A549 (cell line): ENCODE measurements at regions not wholly inside any gene's neighbourhood (a gene's known extent, or its start where the extent isn't known, plus 50 kb on each side); places are given as distances from the start of the nearest gene placed in this dataset.

Experiments used
- ATAC-seq, 2 experiments: fragments of 200-7000 bp in 1 of 2; fragments of >200 bp in 1 of 2; cut with Nextera tagmentation in 1 of 2; cut with Tn5 transposase in 1 of 2; 3 replicates each; pipeline versions ENCODE4 v1.8.0 to v1.9.1; 2018 to 2020; ENCODE audit warnings: mild to moderate bottlenecking in 1 of 2, moderate library complexity in 1 of 2
- CTCF ChIA-PET: fragments of 300-600 bp; sonication (Branson Sonifier 250); formaldehyde crosslinking; extraction: SDS; loops from one replicate; lab custom pipeline; 2021; ENCODE audit warnings: antibody characterized with exemption, inconsistent platforms; lab: Yijun Ruan, JAX
- POLR2A ChIA-PET: fragments of 350-600 bp; formaldehyde crosslinking; extraction: SDS; loops from one replicate; lab custom pipeline; 2021; ENCODE audit warnings: antibody characterized with exemption, inconsistent platforms; lab: Yijun Ruan, JAX
- DNase-seq, 2 experiments: peaks; one replicate each; pipeline versions ENCODE4 v3.0.0 to v3.0.0-alpha.2; 2011 to 2016; ENCODE audit warnings: low read depth in 1 of 2, low spot score in 1 of 2
- FAIRE-seq: peaks from 2 replicates; lab custom pipeline; 2011; peaks lifted over from hg19 to GRCh38; lab: Jason Lieb, UNC
- H3K27ac ChIP-seq, 2 experiments: fragments of >200 bp; sonication (Bioruptor Twin); formaldehyde crosslinking; 3 replicates each; pipeline ENCODE4 v1.5.1; 2016 to 2017
- H3K4me1 ChIP-seq: fragments of >200 bp; sonication (Bioruptor Twin); formaldehyde crosslinking; 3 replicates; pipeline ENCODE4 v1.6.1; 2016
- H3K4me2 ChIP-seq: fragments of >200 bp; sonication (Bioruptor Twin); formaldehyde crosslinking; 3 replicates; pipeline ENCODE4 v1.6.1; 2016
- H3K4me3 ChIP-seq: fragments of >200 bp; sonication (Bioruptor Twin); formaldehyde crosslinking; 3 replicates; pipeline ENCODE4 v1.5.1; 2016
- H3K9me3 ChIP-seq: fragments of >200 bp; sonication (Bioruptor Twin); formaldehyde crosslinking; 3 replicates; pipeline ENCODE4 v1.6.1; 2016
- BHLHE40 ChIP-seq: IDR thresholded peaks from 2 replicates; pipeline ENCODE4 v1.6.1; 2012; ENCODE audit warnings: low read depth, low read length, inconsistent platforms
- CBX2 ChIP-seq: fragments of 200-600 bp; sonication (generic); IDR thresholded peaks from 2 replicates; pipeline ENCODE4 v1.6.1; 2016; ENCODE audit warnings: low read depth, mild to moderate bottlenecking, borderline replicate concordance
- CBX8 ChIP-seq: fragments of 200-600 bp; sonication (generic); IDR thresholded peaks from 2 replicates; pipeline ENCODE4 v1.6.1; 2016
- CHD2 ChIP-seq: fragments of 150-350 bp; IDR thresholded peaks from 2 replicates; pipeline ENCODE4 v1.6.1; 2014; ENCODE audit warnings: low read length; ENCODE audit not compliant: partially characterized antibody
- CHD4 ChIP-seq: fragments of 200-600 bp; sonication (generic); IDR thresholded peaks from 2 replicates; pipeline ENCODE4 v1.6.1; 2016; ENCODE audit warnings: antibody characterized with exemption, mild to moderate bottlenecking, borderline replicate concordance
- CTCF ChIP-seq: fragments of >200 bp; sonication (Bioruptor Twin); formaldehyde crosslinking; IDR thresholded peaks from 3 replicates; pipeline ENCODE4 v1.5.1; 2016
- ESRRA ChIP-seq: fragments of 150-350 bp; IDR thresholded peaks from 2 replicates; pipeline ENCODE4 v1.6.1; 2014; ENCODE audit warnings: mild to moderate bottlenecking, low read length, borderline replicate concordance
- FOSB ChIP-seq: fragments of 250-450 bp; sonication (Bioruptor Pico); IDR thresholded peaks from 2 replicates; pipeline ENCODE4 v1.5.0; 2020; ENCODE audit warnings: mild to moderate bottlenecking, moderate library complexity
- FOSL2 ChIP-seq, 2 experiments: fragments of 450-650 bp in 1 of 2; fragments of >200 bp in 1 of 2; sonication (Bioruptor Twin) in 1 of 2; formaldehyde crosslinking; IDR thresholded peaks; 2 replicates each; pipeline versions ENCODE4 v1.5.0 to v1.6.1; 2016 to 2020; ENCODE audit warnings: mild to moderate bottlenecking in 1 of 2, moderate library complexity in 1 of 2
- FOXS1 ChIP-seq: fragments of 250-450 bp; sonication (Bioruptor Pico); IDR thresholded peaks from 2 replicates; pipeline ENCODE4 v1.5.0; 2020; ENCODE audit warnings: mild to moderate bottlenecking, moderate library complexity
- HOXB13 ChIP-seq: fragments of 250-450 bp; sonication (Bioruptor Pico); IDR thresholded peaks from 2 replicates; pipeline ENCODE4 v1.5.0; 2020; ENCODE audit warnings: low read depth, mild to moderate bottlenecking, moderate library complexity
- MAX ChIP-seq: IDR thresholded peaks from 2 replicates; pipeline ENCODE4 v1.6.1; 2012
- PBX3 ChIP-seq: IDR thresholded peaks from 2 replicates; pipeline ENCODE4 v1.6.1; 2012
- RAD21 ChIP-seq, 2 experiments: fragments of >200 bp in 1 of 2; sonication (Bioruptor Twin) in 1 of 2; formaldehyde crosslinking in 1 of 2; IDR thresholded peaks in 1 of 2; conservative IDR thresholded peaks in 1 of 2; 2 replicates in 1 of 2; 3 replicates in 1 of 2; pipeline ENCODE4 v1.6.1; 2012 to 2018; ENCODE audit warnings: inconsistent platforms in 1 of 2
- RARB ChIP-seq: fragments of 250-450 bp; sonication (Bioruptor Pico); IDR thresholded peaks from 2 replicates; pipeline ENCODE4 v1.8.0; 2021; ENCODE audit warnings: mild to moderate bottlenecking, moderate library complexity
- RCOR1 ChIP-seq: fragments of 150-350 bp; IDR thresholded peaks from 2 replicates; pipeline ENCODE4 v1.6.1; 2014; ENCODE audit warnings: antibody characterized with exemption, low read length, low read depth
- ZFP36 ChIP-seq: fragments of 450-650 bp; IDR thresholded peaks from 2 replicates; pipeline ENCODE4 v1.6.1; 2014; ENCODE audit warnings: borderline replicate concordance; ENCODE audit not compliant: partially characterized antibody
- ZSCAN20 ChIP-seq: fragments of 250-450 bp; sonication (Bioruptor Pico); IDR thresholded peaks from 2 replicates; pipeline ENCODE4 v1.8.0; 2022; ENCODE audit warnings: mild to moderate bottlenecking, moderate library complexity
- WGBS: methylation state at CpG from one replicate; pipeline ENCODE4 v1.1.6; 2017; ENCODE audit errors: missing lambda C conversion rate; 5-methylcytosine and 5-hydroxymethylcytosine counted together

DNA sequence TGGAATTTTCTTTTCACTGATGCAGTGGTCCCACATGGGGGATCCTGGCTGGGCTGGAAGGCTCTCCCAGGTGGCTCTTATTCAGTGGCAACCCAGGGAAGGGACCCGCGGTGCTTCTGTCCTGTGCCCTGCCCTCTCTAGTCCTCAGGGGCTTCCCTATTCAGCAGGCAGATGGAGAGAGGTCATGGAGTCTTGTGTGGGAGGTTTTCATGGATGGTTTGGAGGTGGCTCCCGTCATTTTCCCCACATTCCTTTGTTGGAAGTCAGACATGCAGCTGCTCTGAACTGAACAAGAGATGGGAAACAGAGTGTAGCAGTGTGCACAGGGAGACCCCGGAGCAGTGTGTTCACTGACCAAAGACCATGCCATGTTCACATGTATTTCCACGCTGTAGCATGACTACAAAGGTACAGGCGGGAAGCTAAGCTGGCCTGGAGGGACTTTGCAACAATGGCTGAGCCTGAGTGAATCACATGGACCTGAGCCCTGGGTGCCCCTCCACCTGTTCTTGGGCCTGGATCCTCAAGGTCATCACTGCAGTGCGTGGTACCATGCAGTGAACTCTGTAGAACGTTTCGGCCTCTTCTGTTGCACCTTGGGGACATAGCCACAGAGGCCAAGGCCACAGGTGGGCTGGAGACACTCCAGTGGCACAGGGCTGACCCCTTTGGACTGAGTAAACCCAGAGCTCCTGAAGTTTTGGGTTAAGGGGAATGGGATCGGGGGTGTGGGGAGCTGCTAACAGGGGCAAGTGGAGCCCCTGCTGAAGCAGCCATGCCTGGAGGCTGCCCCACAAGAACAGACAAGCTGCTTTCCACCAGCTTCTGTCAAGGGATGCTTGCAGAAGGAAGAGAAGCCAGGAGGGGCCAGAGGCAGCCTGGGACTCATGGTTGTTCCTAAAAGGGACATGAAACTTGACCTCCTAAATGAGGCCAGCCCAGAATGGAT lies 123.0 kb downstream of the ASB7 start (continued):
- no peak for TF ChIP-seq CBX8
- no peak for TF ChIP-seq FOSL2 (IDR thresholded peaks at IDR 0.05)
- no peak for TF ChIP-seq FOSL2 (CRISPR knock-in tag; IDR thresholded peaks at IDR 0.05)
- no peak for TF ChIP-seq CHD4
- TF ChIP-seq ZFP36 = no peak
- TF ChIP-seq, all 56 proteins: peak for 0

- Histone ChIP-seq H3K4me1 (peaks cover 34% of the 10 kb centered on the region), H3K4me3 (no peak overlapping the region), H3K4me2 (no peak overlapping the region), H3K27ac (peak overlapping the region in 1 of 2 experiments; percentile 80; a peak in 2 of 6 replicates), H3K9me3 (no peaks in the 10 kb centered on the region)
- CTCF ChIA-PET = interaction anchor here (0.7 to 5.4 kb wide), 5 partner anchors 9 to 147 kb away, joined by 3 to 21 read pairs (median 4); no protein-coding TSS in a partner anchor
- TF ChIP-seq RAD21 (conservative IDR thresholded peaks at IDR 0.05 in 1 of 2, IDR thresholded peaks at IDR 0.05 in 1 of 2) = no peak
- no peak for TF ChIP-seq RCOR1
- no peak for TF ChIP-seq CBX8
- no peak for TF ChIP-seq PBX3
- TF ChIP-seq MAX = no peak
- no peak for TF ChIP-seq FOXS1 (CRISPR knock-in tag)
- TF ChIP-seq CHD2 = no peak
- no peak for TF ChIP-seq BHLHE40
- no peak for TF ChIP-seq ESRRA
- POLR2A ChIA-PET = no interaction called here
- DNase-seq (no peak), FAIRE-seq (no peak), ATAC-seq (no peak)
- WGBS = 94% methylated on average over 2 of the region's 7 CpGs
Measured at GRCh38 chr15:100726070-100726420, 123.7 kb downstream of the ASB7 start.

- H3K9me3 ChIP-seq = no peaks in the 10 kb centered on the region
- DNase-seq (no peak), FAIRE-seq (no peak), ATAC-seq (no peak)
- peaks cover 28% of the 10 kb centered on the region for H3K4me1 ChIP-seq
- peak overlapping the region in 1 of 2 experiments; percentile 80; a peak in 1 of 6 replicates for H3K27ac ChIP-seq
- H3K4me3 ChIP-seq = no peak overlapping the region
- POLR2A ChIA-PET = no interaction called here
- H3K4me2 ChIP-seq = no peak overlapping the region
- WGBS = 93% methylated on average over 14 of the region's 15 CpGs
- TF ChIP-seq FOSB (CRISPR knock-in tag) (no peak), ZSCAN20 (CRISPR knock-in tag) (no peak), CBX2 (no peak), HOXB13 (CRISPR knock-in tag) (no peak), CTCF (no peak), RARB (CRISPR knock-in tag) (no peak)
- CTCF ChIA-PET = interaction anchor here (0.7 to 5.4 kb wide), 4 partner anchors 8 to 146 kb away, joined by 3 to 21 read pairs (median 8); no protein-coding TSS in a partner anchor
Measured at GRCh38 chr15:100726421-100727190, 124.2 kb downstream of the ASB7 start.
